Heart left ventricle (tissue), 13 donors: ENCODE measurements at regions not wholly inside any gene's neighbourhood (a gene's known extent, or its start where the extent isn't known, plus 50 kb on each side); places are given as distances from the start of the nearest gene placed in this dataset.

Experiments used
- POLR2A ChIP-seq, 2 donors: fragments of 450-650 bp; IDR thresholded peaks; one replicate each; pipeline ENCODE4 v1.6.1; 2017; ENCODE audit warnings: antibody characterized with exemption in 2 of 2, mild to moderate bottlenecking in 2 of 2, moderate library complexity in 2 of 2
- TF ChIP-seq, protein P1 (sequence below), 12 donors: fragments of 200-600 bp; sonication (generic) in 4 of 12; IDR thresholded peaks; one replicate each; pipeline versions ENCODE4 v1.5.0 to v1.8.0; 2018 to 2022; ENCODE audit warnings: antibody characterized with exemption in 12 of 12, mild to moderate bottlenecking in 5 of 12
- donor health status: ischemic (EF 13 %, LVEDD 7.1; RV severe dilation, severe dysfunction).
- donor health status: DM: no; HTN: yes; CAD: no.
- donor health status: DM: no; HTN: no; CAD: no.
- donor health status: ischemic (EF 25% LVEDD 6.9; RV normal size, moderate dysfunction).
- donor health status: ischemic (EF 25% LVEDD 5.7; RV mildly dilated, moderate dysfunction).
- donor health status: ischemic (EF 35%, LVEDD 5.7; RV mildly dilated, moderate dysfunction).
- donor health status: nonischemic (EF 11% LVEDD 7.7; RV severe dilation, severe dysfunction).
- donor health status: DM: yes; HTN: yes; CAD: no.
- donor health status: PGD.
- donor health status: ischemic (EF 29% LVEDD 5.4; RV normal size, mild dysfunction).
- donor health status: nonischemic (EF 23%, LVEDD 6.1; RV moderate dilation, normal function).

GRCh38 chr5:21195145-21195544 is 1207.1 kb upstream of the CDH18 start:
- TF ChIP-seq, protein P1, sequence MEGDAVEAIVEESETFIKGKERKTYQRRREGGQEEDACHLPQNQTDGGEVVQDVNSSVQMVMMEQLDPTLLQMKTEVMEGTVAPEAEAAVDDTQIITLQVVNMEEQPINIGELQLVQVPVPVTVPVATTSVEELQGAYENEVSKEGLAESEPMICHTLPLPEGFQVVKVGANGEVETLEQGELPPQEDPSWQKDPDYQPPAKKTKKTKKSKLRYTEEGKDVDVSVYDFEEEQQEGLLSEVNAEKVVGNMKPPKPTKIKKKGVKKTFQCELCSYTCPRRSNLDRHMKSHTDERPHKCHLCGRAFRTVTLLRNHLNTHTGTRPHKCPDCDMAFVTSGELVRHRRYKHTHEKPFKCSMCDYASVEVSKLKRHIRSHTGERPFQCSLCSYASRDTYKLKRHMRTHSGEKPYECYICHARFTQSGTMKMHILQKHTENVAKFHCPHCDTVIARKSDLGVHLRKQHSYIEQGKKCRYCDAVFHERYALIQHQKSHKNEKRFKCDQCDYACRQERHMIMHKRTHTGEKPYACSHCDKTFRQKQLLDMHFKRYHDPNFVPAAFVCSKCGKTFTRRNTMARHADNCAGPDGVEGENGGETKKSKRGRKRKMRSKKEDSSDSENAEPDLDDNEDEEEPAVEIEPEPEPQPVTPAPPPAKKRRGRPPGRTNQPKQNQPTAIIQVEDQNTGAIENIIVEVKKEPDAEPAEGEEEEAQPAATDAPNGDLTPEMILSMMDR (IDR thresholded peaks at IDR 0.05) = no peak
- no peak for TF ChIP-seq POLR2A (IDR thresholded peaks at IDR 0.05)
